Fibroblast of lung (primary cell): ENCODE measurements at regions not wholly inside any gene's neighbourhood (a gene's known extent, or its start where the extent isn't known, plus 50 kb on each side); places are given as distances from the start of the nearest gene placed in this dataset.

Experiments used
- DNase-seq, 2 donors: peaks; one replicate each; pipeline versions ENCODE4 v3.0.0 to v3.0.0-alpha.2; 2010; ENCODE audit warnings: low read depth in 2 of 2
- H2AFZ ChIP-seq: 2 replicates; pipeline ENCODE4 v1.5.1; 2012; ENCODE audit warnings: low read length, control low read depth, inconsistent platforms
- H3K27ac ChIP-seq: 2 replicates; pipeline ENCODE4 v1.5.1; 2011; ENCODE audit warnings: low read length, control low read depth; ENCODE audit not compliant: insufficient read depth
- H3K27me3 ChIP-seq: 2 replicates; pipeline ENCODE4 v1.5.1; 2011; ENCODE audit warnings: mild to moderate bottlenecking, low read length; ENCODE audit not compliant: control insufficient read depth, insufficient read depth
- H3K36me3 ChIP-seq: 2 replicates; pipeline ENCODE4 v1.5.1; 2011; ENCODE audit warnings: low read length; ENCODE audit not compliant: control insufficient read depth, insufficient read depth
- H3K4me1 ChIP-seq: 2 replicates; pipeline ENCODE4 v1.5.1; 2011; ENCODE audit warnings: low read length; ENCODE audit not compliant: control insufficient read depth, insufficient read depth; ENCODE audit errors: extremely low read depth
- H3K4me2 ChIP-seq: 2 replicates; pipeline ENCODE4 v1.5.1; 2011; ENCODE audit warnings: low read length, control low read depth; ENCODE audit not compliant: insufficient read depth; ENCODE audit errors: extremely low read depth
- H3K4me3 ChIP-seq, 4 experiments: fragments of 200-600 bp in 1 of 4; sonication (generic) in 1 of 4; replicated peaks in 1 of 4; 2 replicates each; pipeline ENCODE4 v1.5.1; 2011 to 2016; ENCODE audit warnings: low read length in 4 of 4, low read depth in 3 of 4, mild to moderate bottlenecking in 3 of 4, control low read depth in 2 of 4, inconsistent platforms in 1 of 4, mixed read lengths in 1 of 4; ENCODE audit not compliant: insufficient read depth in 1 of 4; ENCODE audit errors: control extremely low read depth in 1 of 4
- H3K79me2 ChIP-seq: 2 replicates; pipeline ENCODE4 v1.5.1; 2012; ENCODE audit warnings: mild to moderate bottlenecking, low read length, inconsistent platforms; ENCODE audit not compliant: control insufficient read depth, insufficient read depth
- H3K9ac ChIP-seq: 2 replicates; pipeline ENCODE4 v1.5.1; 2011; ENCODE audit warnings: mild to moderate bottlenecking, low read length, control low read depth; ENCODE audit not compliant: insufficient read depth
- H3K9me3 ChIP-seq: 2 replicates; pipeline ENCODE4 v1.5.1; 2012; ENCODE audit warnings: low read depth, low read length; ENCODE audit not compliant: control insufficient read depth, insufficient read depth
- H4K20me1 ChIP-seq: 2 replicates; pipeline ENCODE4 v1.5.1; 2011; ENCODE audit warnings: low read length; ENCODE audit not compliant: control insufficient read depth, insufficient read depth; ENCODE audit errors: extremely low read depth
- EZH2 ChIP-seq: IDR thresholded peaks from 2 replicates; pipeline ENCODE4 v1.5.1; 2012; ENCODE audit warnings: low read length, control low read depth, mild to moderate bottlenecking; ENCODE audit errors: missing control alignments
- TF ChIP-seq, protein P1 (sequence below), 2 donors: IDR thresholded peaks in 1 of 2; conservative IDR thresholded peaks in 1 of 2; 1 replicate in 1 of 2; 2 replicates in 1 of 2; pipeline ENCODE4 v1.5.1; 2011 to 2012; ENCODE audit warnings: low read length in 2 of 2, control low read depth in 1 of 2, inconsistent platforms in 1 of 2, low read depth in 1 of 2, mild to moderate bottlenecking in 1 of 2

DNA sequence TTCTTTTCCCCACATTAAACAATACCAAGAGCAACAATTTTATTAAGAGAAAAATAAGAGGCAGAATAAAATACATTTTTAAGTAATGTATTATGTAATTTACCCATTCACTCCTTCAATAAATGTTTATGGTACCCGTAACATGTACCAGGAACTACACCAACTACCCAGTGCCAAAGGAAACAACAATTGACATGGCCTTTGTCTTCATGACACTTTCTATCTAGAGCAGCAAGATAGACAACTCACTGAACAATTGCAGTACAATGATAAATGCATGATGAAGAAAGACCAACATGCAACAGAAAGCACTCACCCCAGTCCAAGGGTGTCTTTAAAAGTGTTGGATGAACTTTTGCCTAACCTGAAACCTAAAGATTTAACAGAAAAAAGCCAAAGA, 493.8 kb downstream of the IGSF11 start:
- DNase-seq: no peak
- Histone ChIP-seq H3K79me2 (no peaks in the 10 kb centered on the region), H2AFZ (no peak overlapping the region)

GRCh38 chr3:118541796-118542195, 492.9 kb downstream of the IGSF11 start:
- no peaks in the 10 kb centered on the region for H3K36me3 ChIP-seq
- no peaks in the 10 kb centered on the region for H3K4me1 ChIP-seq
- no peak overlapping the region for H2AFZ ChIP-seq
- no peaks in the 10 kb centered on the region for H3K79me2 ChIP-seq
- H4K20me1 ChIP-seq: no peaks in the 10 kb centered on the region
- H3K27me3 ChIP-seq: no peaks in the 10 kb centered on the region
- TF ChIP-seq, protein P1, sequence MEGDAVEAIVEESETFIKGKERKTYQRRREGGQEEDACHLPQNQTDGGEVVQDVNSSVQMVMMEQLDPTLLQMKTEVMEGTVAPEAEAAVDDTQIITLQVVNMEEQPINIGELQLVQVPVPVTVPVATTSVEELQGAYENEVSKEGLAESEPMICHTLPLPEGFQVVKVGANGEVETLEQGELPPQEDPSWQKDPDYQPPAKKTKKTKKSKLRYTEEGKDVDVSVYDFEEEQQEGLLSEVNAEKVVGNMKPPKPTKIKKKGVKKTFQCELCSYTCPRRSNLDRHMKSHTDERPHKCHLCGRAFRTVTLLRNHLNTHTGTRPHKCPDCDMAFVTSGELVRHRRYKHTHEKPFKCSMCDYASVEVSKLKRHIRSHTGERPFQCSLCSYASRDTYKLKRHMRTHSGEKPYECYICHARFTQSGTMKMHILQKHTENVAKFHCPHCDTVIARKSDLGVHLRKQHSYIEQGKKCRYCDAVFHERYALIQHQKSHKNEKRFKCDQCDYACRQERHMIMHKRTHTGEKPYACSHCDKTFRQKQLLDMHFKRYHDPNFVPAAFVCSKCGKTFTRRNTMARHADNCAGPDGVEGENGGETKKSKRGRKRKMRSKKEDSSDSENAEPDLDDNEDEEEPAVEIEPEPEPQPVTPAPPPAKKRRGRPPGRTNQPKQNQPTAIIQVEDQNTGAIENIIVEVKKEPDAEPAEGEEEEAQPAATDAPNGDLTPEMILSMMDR (conservative IDR thresholded peaks at IDR 0.05 in 1 of 2, IDR thresholded peaks at IDR 0.05 in 1 of 2; ENCODE audit: low read depth in 1 of 2, low read length in 2 of 2): no peak
- TF ChIP-seq EZH2: no peak
- no peak overlapping the region for H3K9ac ChIP-seq
- H3K4me3 ChIP-seq: no peak overlapping the region
- DNase-seq: no peak
- H3K4me2 ChIP-seq: no peak overlapping the region
- no peaks in the 10 kb centered on the region for H3K9me3 ChIP-seq
- H3K27ac ChIP-seq: no peak overlapping the region

More for the DNA sequence above, 493.8 kb downstream of the IGSF11 start:
- no peak overlapping the region for H3K27ac ChIP-seq
- H3K4me3 ChIP-seq: no peak overlapping the region
- H4K20me1 ChIP-seq: no peaks in the 10 kb centered on the region
- H3K9ac ChIP-seq: no peak overlapping the region
- no peaks in the 10 kb centered on the region for H3K9me3 ChIP-seq
- H3K27me3 ChIP-seq: no peaks in the 10 kb centered on the region
- TF ChIP-seq EZH2: no peak
- TF ChIP-seq, protein P1 (conservative IDR thresholded peaks at IDR 0.05 in 1 of 2, IDR thresholded peaks at IDR 0.05 in 1 of 2; ENCODE audit: low read depth in 1 of 2, low read length in 2 of 2): no peak
- no peak overlapping the region for H3K4me2 ChIP-seq
- H3K36me3 ChIP-seq: no peaks in the 10 kb centered on the region
- no peaks in the 10 kb centered on the region for H3K4me1 ChIP-seq

- H3K36me3 ChIP-seq: no peaks in the 10 kb centered on the region
- H2AFZ ChIP-seq: no peak overlapping the region
- no peaks in the 10 kb centered on the region for H3K79me2 ChIP-seq
- no peaks in the 10 kb centered on the region for H4K20me1 ChIP-seq
- H3K9me3 ChIP-seq: no peaks in the 10 kb centered on the region
- H3K27me3 ChIP-seq: no peaks in the 10 kb centered on the region
- H3K4me2 ChIP-seq: no peak overlapping the region
- no peak for DNase-seq
- H3K9ac ChIP-seq: no peak overlapping the region
- TF ChIP-seq, protein P1 (conservative IDR thresholded peaks at IDR 0.05 in 1 of 2, IDR thresholded peaks at IDR 0.05 in 1 of 2; ENCODE audit: low read depth in 1 of 2, low read length in 2 of 2): no peak
- TF ChIP-seq EZH2: no peak
- H3K27ac ChIP-seq: no peak overlapping the region
- no peak overlapping the region for H3K4me3 ChIP-seq
- no peaks in the 10 kb centered on the region for H3K4me1 ChIP-seq
These were observed 490.8 kb downstream of the IGSF11 start for GRCh38 chr3:118543832-118544231.
